ENCODE measurements at regions not wholly inside any gene's neighbourhood (a gene's known extent, or its start where the extent isn't known, plus 50 kb on each side); places are given as distances from the start of the nearest gene placed in this dataset.

GRCh38 chr18:61727241-61728193, 165.3 kb downstream of the RNF152 start:
- no peak for DNase-seq (ENCODE audit: low read depth)

GRCh38 chr18:61724532-61724931, 168.3 kb downstream of the RNF152 start:
- DNase-seq (ENCODE audit: low read depth): no peak

- no peak for DNase-seq (ENCODE audit: low read depth)
Measured at GRCh38 chr18:61722247-61722646, 170.6 kb downstream of the RNF152 start.

GRCh38 chr18:61720496-61720895, 172.3 kb downstream of the RNF152 start:
- DNase-seq (ENCODE audit: low read depth): no peak

DNA sequence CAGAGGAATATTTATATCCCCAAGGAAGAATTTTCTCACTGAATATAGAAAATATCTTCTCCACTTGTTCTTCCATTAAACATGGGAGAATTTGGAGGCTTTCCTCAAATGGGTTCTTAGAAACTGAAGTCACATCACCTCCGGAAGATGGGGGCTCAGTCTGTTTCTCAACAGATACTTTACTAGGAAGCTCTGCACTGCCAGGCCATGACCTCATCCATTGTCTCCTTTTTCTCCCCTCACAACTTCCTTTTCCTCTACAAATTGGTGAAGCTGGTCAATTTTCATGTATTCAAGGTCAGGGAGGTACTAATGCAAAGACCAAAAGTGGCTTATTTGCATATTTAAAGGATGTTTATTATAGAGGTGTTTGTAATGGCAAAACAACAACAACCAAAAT, 173.1 kb downstream of the RNF152 start:
- DNase-seq (ENCODE audit: low read depth): no peak

GRCh38 chr18:61718944-61719343, 173.9 kb downstream of the RNF152 start:
- no peak for DNase-seq (ENCODE audit: low read depth)

- DNase-seq (ENCODE audit: low read depth): no peak
Measured at GRCh38 chr18:61714421-61714820, 178.4 kb downstream of the RNF152 start.

GRCh38 chr18:61713502-61713901, 179.3 kb downstream of the RNF152 start:
- DNase-seq (ENCODE audit: low read depth): no peak

DNA sequence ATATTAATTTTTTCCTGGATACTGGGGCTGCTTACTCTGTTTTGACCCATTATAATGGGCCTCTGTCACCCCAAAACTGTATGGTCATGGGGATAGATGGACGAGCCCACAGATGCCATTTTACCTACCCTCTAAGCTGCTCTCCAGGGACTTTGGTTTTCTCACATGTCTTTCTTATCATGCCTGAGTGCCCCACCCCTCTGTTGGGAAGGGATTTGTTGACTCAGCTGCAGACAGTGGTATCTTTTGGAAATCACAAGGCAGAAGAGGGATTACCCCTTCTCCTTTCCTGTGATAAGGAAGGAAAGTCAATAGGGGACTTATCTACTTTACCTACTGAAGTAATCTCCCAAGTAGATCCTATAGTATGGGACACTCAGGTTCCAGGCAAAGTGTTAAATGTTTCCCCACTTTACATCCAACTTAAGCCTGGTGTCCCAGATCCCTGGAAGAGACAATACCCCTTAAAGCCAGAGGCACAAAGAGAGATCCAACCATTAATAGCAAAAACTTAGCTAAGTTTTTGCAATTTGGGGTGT, 182.7 kb downstream of the RNF152 start:
- no peak for DNase-seq (ENCODE audit: low read depth)

GRCh38 chr18:61706276-61706915, 186.4 kb downstream of the RNF152 start:
- DNase-seq (ENCODE audit: low read depth): no peak

- no peak for DNase-seq (ENCODE audit: low read depth)
Measured at GRCh38 chr18:61703508-61703907, 189.3 kb downstream of the RNF152 start.

GRCh38 chr18:61702007-61702406, 190.8 kb downstream of the RNF152 start:
- no peak for DNase-seq (ENCODE audit: low read depth)

DNA sequence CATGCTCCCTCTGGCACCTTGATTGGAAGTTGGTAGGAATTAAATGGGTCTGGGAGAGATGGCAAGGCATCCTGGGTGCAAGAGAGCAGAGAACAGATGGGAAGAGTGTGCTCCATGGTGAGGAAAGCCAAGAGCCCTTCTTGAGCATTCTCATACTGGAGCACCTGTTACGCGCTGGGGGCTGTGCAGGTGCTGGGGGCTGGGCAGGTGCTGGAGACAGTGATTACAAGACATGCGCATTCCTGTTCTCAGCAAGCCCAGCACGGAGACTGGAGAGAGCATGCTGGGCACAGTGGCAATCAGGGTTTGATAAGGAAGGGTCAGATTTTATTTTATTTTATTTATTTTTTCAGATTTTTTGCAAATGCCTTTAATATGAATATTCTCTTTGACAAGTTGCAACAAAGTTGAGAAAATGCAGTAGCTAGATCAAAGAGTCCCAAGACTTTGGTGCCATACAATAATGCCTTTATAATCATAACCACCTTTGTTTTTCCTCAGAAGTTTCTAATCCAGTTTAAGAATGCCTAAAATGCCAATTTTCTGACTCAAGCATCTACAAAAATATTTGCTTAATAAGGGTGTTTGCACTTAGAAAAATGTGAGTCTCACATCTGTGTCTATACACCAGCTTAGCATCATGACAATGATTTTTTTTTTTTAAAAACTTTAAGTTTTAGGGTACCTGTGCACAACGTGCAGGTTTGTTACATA, 193.3 kb downstream of the RNF152 start:
- no peak for DNase-seq (ENCODE audit: low read depth)

DNA sequence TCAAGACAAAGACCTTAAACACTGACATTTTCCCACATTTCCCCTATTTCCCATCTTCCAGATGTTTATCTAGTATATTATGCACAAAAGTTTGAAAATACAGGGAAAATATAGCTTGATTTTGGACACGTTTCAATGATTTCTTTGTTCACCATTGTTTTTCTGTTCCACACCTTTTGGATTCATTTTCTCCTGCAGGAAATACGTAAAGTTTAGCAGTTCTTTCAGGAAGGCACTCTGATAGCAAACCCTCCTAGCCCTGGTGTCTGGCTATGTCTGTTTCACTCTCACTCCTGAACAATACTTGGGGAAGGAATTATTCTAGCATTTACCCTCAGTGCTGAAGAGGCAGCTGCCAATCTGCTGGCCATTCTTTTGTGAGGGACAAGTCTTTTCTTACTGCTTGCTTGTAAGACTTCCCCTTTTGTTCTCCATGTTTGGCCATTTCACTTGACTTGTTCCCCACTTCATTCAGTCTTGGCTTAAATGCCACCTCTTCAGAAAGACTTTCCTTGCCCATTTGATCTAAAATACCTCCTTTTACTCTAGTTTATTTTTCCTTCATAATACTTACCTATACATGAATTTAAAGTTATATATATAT, 195.4 kb downstream of the RNF152 start:
- DNase-seq (ENCODE audit: low read depth): no peak

DNA sequence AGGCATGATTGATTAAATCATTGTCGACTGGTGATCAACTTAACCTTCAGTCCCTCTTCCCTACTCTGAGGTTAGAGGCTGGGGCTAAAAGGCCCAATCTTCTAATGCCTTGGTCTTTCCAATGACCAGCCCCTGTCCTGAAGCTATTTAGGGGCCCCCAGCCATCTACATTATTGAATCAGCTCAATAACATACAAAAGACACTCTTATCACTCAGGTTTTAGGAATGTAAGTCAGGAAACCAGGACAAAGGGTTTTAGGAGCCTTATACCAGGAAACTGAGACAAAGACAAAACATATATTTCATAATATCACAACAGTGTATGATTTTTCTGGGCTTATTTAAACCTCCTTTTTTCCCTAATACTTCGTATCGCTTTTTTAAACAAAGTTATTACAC, 198.6 kb downstream of the RNF152 start:
- DNase-seq (ENCODE audit: low read depth): no peak

- no peak for DNase-seq (ENCODE audit: low read depth)
Measured at GRCh38 chr18:61690418-61691138, 202.2 kb downstream of the RNF152 start.

- DNase-seq (ENCODE audit: low read depth): no peak
Measured at GRCh38 chr18:61687317-61687716, 205.5 kb downstream of the RNF152 start.

DNA sequence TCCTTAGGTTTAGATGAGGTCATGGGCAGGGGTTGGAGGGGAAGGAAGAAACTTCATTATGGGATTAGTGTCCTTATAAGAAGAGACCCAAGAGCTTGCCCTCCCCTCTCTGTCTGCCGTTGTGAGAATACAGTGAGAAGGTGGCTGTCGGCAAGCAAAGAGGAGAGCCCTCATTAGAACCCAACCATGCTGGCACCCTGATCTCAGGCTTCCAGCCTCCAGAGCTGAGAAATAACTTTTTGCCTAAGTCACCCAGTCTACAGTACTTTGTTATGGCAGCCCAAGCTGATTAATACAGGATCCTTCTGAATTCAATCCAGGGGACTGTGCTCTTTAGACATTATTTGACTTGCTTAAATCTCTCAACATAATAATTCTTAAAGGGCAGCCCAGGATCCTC, 209.0 kb downstream of the RNF152 start:
- DNase-seq (ENCODE audit: low read depth): no peak

DNA sequence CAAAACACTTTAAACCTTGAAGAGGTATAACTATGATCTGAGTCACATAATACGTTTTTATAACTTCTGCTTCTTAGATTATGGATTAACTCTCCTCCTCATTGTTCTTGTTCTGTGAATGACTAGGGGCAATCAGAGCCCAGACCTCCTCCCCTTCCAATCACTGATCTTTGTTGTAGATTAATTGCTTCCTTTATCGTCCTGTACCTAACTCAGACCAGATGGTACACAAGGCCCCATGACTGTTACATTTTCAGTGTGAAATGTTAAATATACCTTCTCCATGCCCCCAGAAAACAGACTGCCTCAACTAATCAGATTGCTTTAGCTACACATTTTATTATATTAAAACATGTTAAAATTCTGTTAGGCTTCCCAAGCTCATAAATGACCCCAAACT, 211.7 kb downstream of the RNF152 start:
- no peak for DNase-seq (ENCODE audit: low read depth)

GRCh38 chr18:61679836-61680235, 213.0 kb downstream of the RNF152 start:
- DNase-seq (ENCODE audit: low read depth): no peak

GRCh38 chr18:61677435-61677970, 215.3 kb downstream of the RNF152 start:
- DNase-seq (ENCODE audit: low read depth): no peak
